Uterus (tissue), 3 donors: ENCODE measurements at regions not wholly inside any gene's neighbourhood (a gene's known extent, or its start where the extent isn't known, plus 50 kb on each side); places are given as distances from the start of the nearest gene placed in this dataset.

Experiments
- DNase-seq, 2 donors: peaks; one replicate each; pipeline ENCODE4 v3.0.0-alpha.2; 2019 to 2020
- H3K27ac ChIP-seq, 2 donors: fragments of 200-600 bp; sonication (generic); 1 replicate in 1 of 2; 2 replicates in 1 of 2; pipeline ENCODE4 v1.5.1; 2016 to 2018
- H3K27me3 ChIP-seq, 2 donors: fragments of 200-600 bp; sonication (generic); one replicate each; pipeline ENCODE4 v1.5.1; 2018 to 2019; ENCODE audit warnings: control low read depth in 1 of 2
- H3K36me3 ChIP-seq, 2 donors: fragments of 200-600 bp; sonication (generic); one replicate each; pipeline ENCODE4 v1.5.1; 2019; ENCODE audit warnings: control low read depth in 1 of 2
- H3K4me1 ChIP-seq, 2 donors: fragments of 200-600 bp; sonication (generic); one replicate each; pipeline ENCODE4 v1.5.1; 2018 to 2019; ENCODE audit warnings: control low read depth in 1 of 2
- H3K4me3 ChIP-seq, 2 donors: fragments of 200-600 bp; sonication (generic); 1 replicate in 1 of 2; 2 replicates in 1 of 2; pipeline ENCODE4 v1.5.1; 2018 to 2019; ENCODE audit warnings: mild to moderate bottlenecking in 1 of 2
- H3K9me3 ChIP-seq, 2 donors: fragments of 200-600 bp; sonication (generic); one replicate each; pipeline ENCODE4 v1.5.1; 2019; ENCODE audit warnings: control low read depth in 1 of 2
- CTCF ChIP-seq, 4 experiments: fragments of 200-600 bp in 2 of 4; fragments of 450-650 bp in 2 of 4; sonication (generic) in 2 of 4; IDR thresholded peaks; one replicate each; pipeline ENCODE4 v1.5.1; 2016 to 2019; ENCODE audit warnings: antibody characterized with exemption in 4 of 4, mild to moderate bottlenecking in 2 of 4, moderate library complexity in 1 of 4
- POLR2A ChIP-seq, 2 donors: fragments of 450-650 bp; IDR thresholded peaks; one replicate each; pipeline ENCODE4 v1.6.1; 2016; ENCODE audit warnings: antibody characterized with exemption in 2 of 2, mild to moderate bottlenecking in 1 of 2, moderate library complexity in 1 of 2
- intact Hi-C: fragments of 100-400 bp; cut with DNase I; formaldehyde crosslinking; loops from one replicate; pipeline ENCODE4 v1.15.1; 2023; ENCODE audit warnings: low total_unique reads
- donor health status: DM: yes; HTN: yes; CAD: no.

DNA sequence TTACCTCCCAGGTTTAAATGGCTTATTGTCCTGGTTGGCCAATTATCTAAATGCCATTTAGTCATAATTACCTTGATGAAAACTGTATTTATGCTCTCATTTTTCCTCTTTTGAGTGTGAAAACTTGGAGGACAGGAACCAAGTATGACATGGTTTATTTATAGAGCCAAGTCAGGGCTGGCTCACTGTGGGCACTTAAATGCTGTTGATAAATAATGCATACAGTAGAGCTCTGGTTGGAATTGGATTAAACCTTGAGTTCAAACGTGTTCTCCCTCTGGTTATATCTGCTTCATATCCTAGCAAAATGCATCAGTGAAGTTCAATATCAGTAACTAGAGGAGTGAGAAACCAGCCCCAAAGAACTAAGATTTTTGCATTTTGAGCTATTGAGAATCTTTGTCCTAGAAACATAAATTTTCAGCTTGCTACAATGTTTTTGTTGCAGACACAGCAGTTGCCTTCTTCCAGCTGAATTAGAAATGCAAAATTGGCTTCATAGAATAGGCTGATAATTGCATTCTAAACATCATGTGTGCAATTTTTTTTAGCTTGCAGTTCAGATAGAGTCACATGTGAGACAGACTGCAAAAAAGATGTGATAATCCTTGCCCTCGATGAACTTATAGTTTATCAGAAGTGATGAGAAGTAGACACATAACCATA is 255.8 kb downstream of the BTBD3 start:
- no peak for TF ChIP-seq CTCF (IDR thresholded peaks at IDR 0.05)
- TF ChIP-seq POLR2A (IDR thresholded peaks at IDR 0.05): no peak
- DNase-seq: no peak
- H3K27ac ChIP-seq: no peak overlapping the region
- H3K4me3 ChIP-seq: no peak overlapping the region
- intact Hi-C loops: no loop called here
- no peaks in the 10 kb centered on the region for H3K27me3 ChIP-seq
- no peaks in the 10 kb centered on the region for H3K4me1 ChIP-seq
- peaks cover 0 to 2% of the 10 kb centered on the region in 2 donors for H3K9me3 ChIP-seq
- no peaks in the 10 kb centered on the region for H3K36me3 ChIP-seq

DNA sequence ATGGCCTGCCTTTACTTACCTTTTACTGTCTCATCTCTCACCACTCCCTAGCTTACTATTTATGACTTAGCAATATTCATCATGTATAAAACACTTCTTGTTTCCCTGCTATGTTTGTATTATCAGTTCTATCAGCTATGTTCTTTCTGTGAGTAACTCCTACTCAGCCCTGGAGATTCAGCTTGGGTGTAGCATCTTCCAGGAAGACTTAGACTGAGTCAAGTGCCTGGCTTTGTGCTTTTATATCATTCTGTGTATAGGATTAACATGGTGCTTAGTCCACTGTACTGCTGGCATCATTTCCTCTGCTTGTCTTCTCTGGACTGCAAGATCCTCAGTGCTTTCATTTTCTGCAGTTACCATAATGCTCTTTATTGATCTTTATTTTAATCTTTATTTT is 257.8 kb downstream of the BTBD3 start:
- Histone ChIP-seq H3K4me3 (no peak overlapping the region), H3K9me3 (no peaks in the 10 kb centered on the region), H3K27me3 (no peaks in the 10 kb centered on the region), H3K27ac (no peak overlapping the region), H3K36me3 (no peaks in the 10 kb centered on the region), H3K4me1 (no peaks in the 10 kb centered on the region)
- intact Hi-C loops: no loop called here
- DNase-seq: no peak
- TF ChIP-seq POLR2A (IDR thresholded peaks at IDR 0.05) (no peak), CTCF (IDR thresholded peaks at IDR 0.05) (no peak)

- TF ChIP-seq CTCF (IDR thresholded peaks at IDR 0.05) (no peak), POLR2A (IDR thresholded peaks at IDR 0.05) (no peak)
- DNase-seq: no peak
Observed at GRCh38 chr20:12177657-12178293, 260.1 kb downstream of the BTBD3 start.

DNA sequence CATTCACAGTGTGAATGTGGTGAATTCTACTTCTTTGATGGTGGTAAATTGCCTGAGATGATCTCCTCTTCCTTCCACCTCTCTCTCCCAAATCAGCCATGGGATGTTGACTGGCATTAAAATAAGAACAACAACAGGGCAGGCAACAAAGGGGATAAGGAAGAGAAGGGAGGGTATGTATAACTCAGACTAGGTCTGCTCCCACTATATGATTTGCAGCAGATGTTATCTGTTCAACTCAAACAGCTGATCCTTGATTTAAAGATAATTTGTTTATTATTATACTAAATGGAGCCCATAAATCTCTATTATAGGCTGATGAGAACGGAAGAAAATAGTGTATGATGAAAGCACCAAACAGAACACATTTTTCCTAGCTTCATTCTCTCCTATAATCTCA is 262.0 kb downstream of the BTBD3 start:
- Histone ChIP-seq H3K27ac (no peak overlapping the region), H3K27me3 (no peaks in the 10 kb centered on the region), H3K4me1 (no peaks in the 10 kb centered on the region), H3K9me3 (no peaks in the 10 kb centered on the region), H3K36me3 (no peaks in the 10 kb centered on the region), H3K4me3 (no peak overlapping the region)
- TF ChIP-seq POLR2A (IDR thresholded peaks at IDR 0.05): no peak
- TF ChIP-seq CTCF (IDR thresholded peaks at IDR 0.05): no peak
- no peak for DNase-seq
- intact Hi-C loops: no loop called here

More at GRCh38 chr20:12177657-12178293, 260.1 kb downstream of the BTBD3 start:
- Histone ChIP-seq H3K27me3 (no peaks in the 10 kb centered on the region), H3K4me3 (no peak overlapping the region), H3K36me3 (no peaks in the 10 kb centered on the region), H3K27ac (no peak overlapping the region), H3K4me1 (no peaks in the 10 kb centered on the region), H3K9me3 (no peaks in the 10 kb centered on the region)
- intact Hi-C loops: no loop called here

- no peaks in the 10 kb centered on the region for H3K27me3 ChIP-seq
- TF ChIP-seq POLR2A (IDR thresholded peaks at IDR 0.05): no peak
- no peak for TF ChIP-seq CTCF (IDR thresholded peaks at IDR 0.05)
- no peaks in the 10 kb centered on the region for H3K36me3 ChIP-seq
- H3K27ac ChIP-seq: no peak overlapping the region
- no peaks in the 10 kb centered on the region for H3K4me1 ChIP-seq
- intact Hi-C loops: no loop called here
- H3K4me3 ChIP-seq: no peak overlapping the region
- no peak for DNase-seq
- H3K9me3 ChIP-seq: no peaks in the 10 kb centered on the region
Observed at GRCh38 chr20:12180107-12180661, 262.5 kb downstream of the BTBD3 start.
